GM12878 (cell line): ENCODE measurements at regions not wholly inside any gene's neighbourhood (a gene's known extent, or its start where the extent isn't known, plus 50 kb on each side); places are given as distances from the start of the nearest gene placed in this dataset.

Experiments used
- ATAC-seq: fragments of 200-7000 bp; cut with Tn5 transposase; 3 replicates; pipeline ENCODE4 v1.9.1; 2020; ENCODE audit warnings: mild to moderate bottlenecking, moderate library complexity
- BruUV-seq: library from RNA; stranded (reverse); fragments of 400-500 nt; replicated peaks from 2 replicates; lab custom pipeline; 2021; lab: Mats Ljungman, UMichigan
- CTCF ChIA-PET: fragments of 300-600 bp; sonication (Branson Sonifier 250); formaldehyde crosslinking; extraction: SDS; loops from one replicate; lab custom pipeline; 2021; ENCODE audit warnings: inconsistent platforms; lab: Yijun Ruan, JAX
- POLR2A ChIA-PET: fragments of 350-600 bp; formaldehyde crosslinking; extraction: SDS; loops from one replicate; lab custom pipeline; 2021; ENCODE audit warnings: inconsistent platforms; lab: Charles Lee
- RAD21 ChIA-PET: fragments of 300-600 bp; sonication (Branson Sonifier 250); formaldehyde crosslinking; loops from one replicate; lab custom pipeline; 2023; ENCODE audit warnings: antibody characterized with exemption; ENCODE audit not compliant: unreplicated experiment; lab: Charles Lee
- SMC1A ChIA-PET: fragments of 300-600 bp; sonication (Branson Sonifier 250); formaldehyde crosslinking; loops from one replicate; lab custom pipeline; 2023; ENCODE audit not compliant: unreplicated experiment, uncharacterized antibody; lab: Charles Lee
- DNase-seq: peaks from one replicate; pipeline ENCODE4 v3.0.0-alpha.2; 2011; ENCODE audit warnings: low read depth, low spot score
- FAIRE-seq: peaks from 3 replicates; lab custom pipeline; 2011; peaks lifted over from hg19 to GRCh38; lab: Jason Lieb, UNC
- H2AFZ ChIP-seq: 2 replicates; pipeline ENCODE4 v1.6.0; 2011; ENCODE audit warnings: low read depth, low read length, control low read depth; ENCODE audit not compliant: control insufficient read depth
- H3K27ac ChIP-seq: 2 replicates; pipeline ENCODE4 v1.5.1; 2011; ENCODE audit warnings: control low read depth; ENCODE audit not compliant: control insufficient read depth, insufficient read depth
- H3K27me3 ChIP-seq, 2 experiments: replicated peaks in 1 of 2; 2 replicates each; pipeline versions ENCODE4 v1.6.0 to v1.6.1; 2011; ENCODE audit warnings: low read length in 1 of 2; ENCODE audit not compliant: control insufficient read depth in 2 of 2, insufficient read depth in 2 of 2
- H3K36me3 ChIP-seq, 2 experiments: 2 replicates each; pipeline ENCODE4 v1.5.1; 2011; ENCODE audit warnings: low read length in 1 of 2; ENCODE audit not compliant: control insufficient read depth in 2 of 2, insufficient read depth in 2 of 2
- H3K4me1 ChIP-seq: 2 replicates; pipeline ENCODE4 v1.6.1; 2011; ENCODE audit warnings: mild to moderate bottlenecking, low read length, moderate library complexity, mixed read lengths; ENCODE audit not compliant: control insufficient read depth, insufficient read depth
- H3K4me2 ChIP-seq: 2 replicates; pipeline ENCODE4 v1.6.0; 2011; ENCODE audit warnings: control low read depth; ENCODE audit not compliant: control insufficient read depth, insufficient read depth
- H3K4me3 ChIP-seq: fragments of 200-600 bp; sonication (generic); 2 replicates; pipeline ENCODE4 v1.5.1; 2016
- H3K79me2 ChIP-seq: 2 replicates; pipeline ENCODE4 v1.6.0; 2011; ENCODE audit warnings: low read length; ENCODE audit not compliant: control insufficient read depth, insufficient read depth
- H3K9ac ChIP-seq: 2 replicates; pipeline ENCODE4 v1.8.0; 2011; ENCODE audit warnings: low read length, control low read depth, mixed read lengths; ENCODE audit not compliant: control insufficient read depth, insufficient read depth
- H3K9me3 ChIP-seq: replicated peaks from 3 replicates; pipeline ENCODE4 v1.5.1; 2011; ENCODE audit warnings: mild to moderate bottlenecking, low read length; ENCODE audit not compliant: control insufficient read depth, insufficient read depth
- H4K20me1 ChIP-seq: 2 replicates; pipeline ENCODE4 v1.6.0; 2011; ENCODE audit not compliant: control insufficient read depth, insufficient read depth
- BACH1 ChIP-seq: fragments of 450-650 bp; IDR thresholded peaks from 2 replicates; pipeline ENCODE4 v1.6.1; 2017; ENCODE audit warnings: mild to moderate bottlenecking, borderline replicate concordance
- BCL11A ChIP-seq: IDR thresholded peaks from 2 replicates; pipeline ENCODE4 v1.6.1; 2011; ENCODE audit warnings: low read depth, low read length
- HDAC2 ChIP-seq: fragments of 200-600 bp; sonication (generic); IDR thresholded peaks from 2 replicates; pipeline ENCODE4 v1.6.1; 2017
- PAX5 ChIP-seq: IDR thresholded peaks from 2 replicates; pipeline ENCODE4 v1.6.1; 2011; ENCODE audit warnings: low read depth, low read length, borderline replicate concordance
- POLR2A ChIP-seq: IDR thresholded peaks from 2 replicates; pipeline ENCODE4 v1.6.1; 2011; ENCODE audit warnings: low read depth, mild to moderate bottlenecking, low read length
- POLR2AphosphoS5 ChIP-seq: IDR thresholded peaks from 2 replicates; pipeline ENCODE4 v1.6.1; 2011; ENCODE audit warnings: mild to moderate bottlenecking, low read length, inconsistent platforms
- POU2F2 ChIP-seq: IDR thresholded peaks from 3 replicates; pipeline ENCODE4 v1.6.1; 2011; ENCODE audit warnings: low read depth, mild to moderate bottlenecking, low read length, borderline replicate concordance
- SMAD5 ChIP-seq: IDR thresholded peaks from 2 replicates; pipeline ENCODE4 v1.6.1; 2016; ENCODE audit warnings: antibody characterized with exemption, low read depth
- SMC3 ChIP-seq: IDR thresholded peaks from 2 replicates; pipeline ENCODE4 v1.6.1; 2011; ENCODE audit warnings: low read length, improper control_type of control experiment, borderline replicate concordance
- SREBF1 ChIP-seq: IDR thresholded peaks from 2 replicates; pipeline ENCODE4 v1.6.1; 2012; ENCODE audit warnings: mild to moderate bottlenecking, low read length
- SREBF2 ChIP-seq: IDR thresholded peaks from 2 replicates; pipeline ENCODE4 v1.6.1; 2012; ENCODE audit warnings: mild to moderate bottlenecking, low read length
- SRF ChIP-seq, 2 experiments: IDR thresholded peaks; 2 replicates each; pipeline ENCODE4 v1.6.1; 2011; ENCODE audit warnings: low read depth in 2 of 2, low read length in 2 of 2, mild to moderate bottlenecking in 1 of 2, moderate library complexity in 1 of 2
- SUZ12 ChIP-seq: fragments of 200-600 bp; sonication (generic); IDR thresholded peaks from one replicate; pipeline ENCODE4 v1.6.1; 2018; ENCODE audit warnings: antibody characterized with exemption, mild to moderate bottlenecking; ENCODE audit not compliant: unreplicated experiment
- TCF12 ChIP-seq: IDR thresholded peaks from 2 replicates; pipeline ENCODE4 v1.6.1; 2011; ENCODE audit warnings: low read depth, mild to moderate bottlenecking, low read length
- ZNF622 ChIP-seq: fragments of 450-650 bp; IDR thresholded peaks from 2 replicates; pipeline ENCODE4 v1.6.1; 2017; ENCODE audit warnings: mild to moderate bottlenecking, inconsistent platforms
- WGBS: methylation state at CpG from one replicate; pipeline ENCODE4 v1.1.6; 2016; ENCODE audit warnings: low lambda C conversion rate; ENCODE audit not compliant: insufficient replicate concordance, insufficient coverage; ENCODE audit errors: missing lambda C conversion rate; 5-methylcytosine and 5-hydroxymethylcytosine counted together
- in situ Hi-C: fragments of 300-500 bp; cut with MboI; formaldehyde crosslinking; loops from 9 replicates; pipeline ENCODE4 v1.14.3; 2018; ENCODE audit warnings: mixed read lengths
- intact Hi-C: fragments of 100-400 bp; cut with micrococcal nuclease; formaldehyde crosslinking; loops from one replicate; pipeline ENCODE4 v1.14.2; 2022; ENCODE audit not compliant: unreplicated experiment
- TF ChIP-seq, protein P1 (sequence below): fragments of 450-650 bp; IDR thresholded peaks from 2 replicates; pipeline ENCODE4 v1.6.1; 2017; ENCODE audit warnings: borderline replicate concordance
- TF ChIP-seq, protein P2 (sequence below): fragments of 450-650 bp; IDR thresholded peaks from 2 replicates; pipeline ENCODE4 v1.6.1; 2016; ENCODE audit warnings: mild to moderate bottlenecking, moderate library complexity, borderline replicate concordance

GRCh38 chr17:77879226-77879895 is 79.1 kb upstream of the TNRC6C start:
- no peak for ATAC-seq
- intact Hi-C loops (no loop called here), in situ Hi-C loops (no loop called here)
- no peak overlapping the region for H3K4me3 ChIP-seq
- ChIA-PET CTCF (no interaction called here), SMC1A (interaction anchor here (1.6 kb wide), 1 partner anchor 10 kb away, joined by 11 read pairs; no protein-coding TSS in a partner anchor), POLR2A (no interaction called here), RAD21 (interaction anchor here (0.6 kb wide), 1 partner anchor 281 kb away, joined by 3 read pairs; no protein-coding TSS in a partner anchor)
- peaks cover 21% of the 10 kb centered on the region for H3K4me1 ChIP-seq
- H3K4me2 ChIP-seq, result no peak overlapping the region
- no peak for FAIRE-seq
- peaks cover 21% of the 10 kb centered on the region for H3K9me3 ChIP-seq
- H3K36me3 ChIP-seq, result no peaks in the 10 kb centered on the region
- no peaks in the 10 kb centered on the region; the same call in 1 of the 2 replicates for H4K20me1 ChIP-seq
- H3K27me3 ChIP-seq, result no peaks in the 10 kb centered on the region; a peak in 1 of 4 replicates
- no peak overlapping the region for H3K27ac ChIP-seq
- DNase-seq, result no peak
- WGBS, result 55% methylated on average over 13 of the region's 13 CpGs
- no peak overlapping the region for H3K9ac ChIP-seq
- no peaks in the 10 kb centered on the region for H3K79me2 ChIP-seq
- TF ChIP-seq, protein P1, sequence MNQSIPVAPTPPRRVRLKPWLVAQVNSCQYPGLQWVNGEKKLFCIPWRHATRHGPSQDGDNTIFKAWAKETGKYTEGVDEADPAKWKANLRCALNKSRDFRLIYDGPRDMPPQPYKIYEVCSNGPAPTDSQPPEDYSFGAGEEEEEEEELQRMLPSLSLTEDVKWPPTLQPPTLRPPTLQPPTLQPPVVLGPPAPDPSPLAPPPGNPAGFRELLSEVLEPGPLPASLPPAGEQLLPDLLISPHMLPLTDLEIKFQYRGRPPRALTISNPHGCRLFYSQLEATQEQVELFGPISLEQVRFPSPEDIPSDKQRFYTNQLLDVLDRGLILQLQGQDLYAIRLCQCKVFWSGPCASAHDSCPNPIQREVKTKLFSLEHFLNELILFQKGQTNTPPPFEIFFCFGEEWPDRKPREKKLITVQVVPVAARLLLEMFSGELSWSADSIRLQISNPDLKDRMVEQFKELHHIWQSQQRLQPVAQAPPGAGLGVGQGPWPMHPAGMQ, result no peak
- no peak for TF ChIP-seq SREBF1
- TF ChIP-seq SMAD5, result no peak
- no peak for TF ChIP-seq POLR2A
- TF ChIP-seq, protein P2, sequence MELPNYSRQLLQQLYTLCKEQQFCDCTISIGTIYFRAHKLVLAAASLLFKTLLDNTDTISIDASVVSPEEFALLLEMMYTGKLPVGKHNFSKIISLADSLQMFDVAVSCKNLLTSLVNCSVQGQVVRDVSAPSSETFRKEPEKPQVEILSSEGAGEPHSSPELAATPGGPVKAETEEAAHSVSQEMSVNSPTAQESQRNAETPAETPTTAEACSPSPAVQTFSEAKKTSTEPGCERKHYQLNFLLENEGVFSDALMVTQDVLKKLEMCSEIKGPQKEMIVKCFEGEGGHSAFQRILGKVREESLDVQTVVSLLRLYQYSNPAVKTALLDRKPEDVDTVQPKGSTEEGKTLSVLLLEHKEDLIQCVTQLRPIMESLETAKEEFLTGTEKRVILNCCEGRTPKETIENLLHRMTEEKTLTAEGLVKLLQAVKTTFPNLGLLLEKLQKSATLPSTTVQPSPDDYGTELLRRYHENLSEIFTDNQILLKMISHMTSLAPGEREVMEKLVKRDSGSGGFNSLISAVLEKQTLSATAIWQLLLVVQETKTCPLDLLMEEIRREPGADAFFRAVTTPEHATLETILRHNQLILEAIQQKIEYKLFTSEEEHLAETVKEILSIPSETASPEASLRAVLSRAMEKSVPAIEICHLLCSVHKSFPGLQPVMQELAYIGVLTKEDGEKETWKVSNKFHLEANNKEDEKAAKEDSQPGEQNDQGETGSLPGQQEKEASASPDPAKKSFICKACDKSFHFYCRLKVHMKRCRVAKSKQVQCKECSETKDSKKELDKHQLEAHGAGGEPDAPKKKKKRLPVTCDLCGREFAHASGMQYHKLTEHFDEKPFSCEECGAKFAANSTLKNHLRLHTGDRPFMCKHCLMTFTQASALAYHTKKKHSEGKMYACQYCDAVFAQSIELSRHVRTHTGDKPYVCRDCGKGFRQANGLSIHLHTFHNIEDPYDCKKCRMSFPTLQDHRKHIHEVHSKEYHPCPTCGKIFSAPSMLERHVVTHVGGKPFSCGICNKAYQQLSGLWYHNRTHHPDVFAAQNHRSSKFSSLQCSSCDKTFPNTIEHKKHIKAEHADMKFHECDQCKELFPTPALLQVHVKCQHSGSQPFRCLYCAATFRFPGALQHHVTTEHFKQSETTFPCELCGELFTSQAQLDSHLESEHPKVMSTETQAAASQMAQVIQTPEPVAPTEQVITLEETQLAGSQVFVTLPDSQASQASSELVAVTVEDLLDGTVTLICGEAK, result no peak
- no peak for TF ChIP-seq SMC3
- TF ChIP-seq ZNF622, result no peak
- TF ChIP-seq SRF (IDR thresholded peaks at IDR 0.05; ENCODE audit: low read depth in 2 of 2, low read length in 2 of 2), result no peak
- no peak for TF ChIP-seq POU2F2
- no peak for TF ChIP-seq HDAC2
- no peak for TF ChIP-seq BCL11A
- no peak for TF ChIP-seq BACH1
- no peak for TF ChIP-seq TCF12
- no peak for TF ChIP-seq POLR2AphosphoS5
- TF ChIP-seq SREBF2, result no peak
- TF ChIP-seq SUZ12, result no peak
- TF ChIP-seq PAX5, result no peak
- BruUV-seq, result no TSS peak
- no peak overlapping the region for H2AFZ ChIP-seq
